Lower leg skin (tissue), 3 donors: ENCODE measurements at regions not wholly inside any gene's neighbourhood (a gene's known extent, or its start where the extent isn't known, plus 50 kb on each side); places are given as distances from the start of the nearest gene placed in this dataset.

Experiments used
- POLR2A ChIP-seq, 2 donors: fragments of 450-650 bp; IDR thresholded peaks; one replicate each; pipeline ENCODE4 v1.6.1; 2016 to 2017; ENCODE audit warnings: antibody characterized with exemption in 2 of 2, mild to moderate bottlenecking in 1 of 2, moderate library complexity in 1 of 2
- TF ChIP-seq, protein P1 (sequence below), 3 donors: fragments of 450-650 bp; IDR thresholded peaks; one replicate each; pipeline ENCODE4 v1.5.1; 2016; ENCODE audit warnings: antibody characterized with exemption in 3 of 3, mild to moderate bottlenecking in 3 of 3, moderate library complexity in 2 of 3

DNA sequence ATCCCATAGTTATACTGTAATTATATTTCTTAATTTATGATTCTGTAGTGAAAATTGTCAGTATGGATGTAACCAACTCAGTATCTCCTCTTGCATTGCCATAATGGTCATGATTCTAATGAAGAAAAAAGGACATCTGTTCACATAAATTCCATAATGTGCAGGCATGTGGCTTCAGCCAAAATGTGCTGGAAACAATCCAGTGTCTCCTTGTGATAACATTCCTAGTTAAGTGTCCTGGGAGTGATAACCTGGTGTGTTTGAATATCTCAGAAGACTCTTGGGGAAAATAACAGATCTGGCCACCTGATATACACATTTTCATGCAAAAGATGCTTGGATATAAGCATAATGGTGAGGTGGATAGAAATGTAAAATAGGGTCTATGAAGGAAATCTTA, 2309.8 kb downstream of the PCDH7 start:
- TF ChIP-seq, protein P1, sequence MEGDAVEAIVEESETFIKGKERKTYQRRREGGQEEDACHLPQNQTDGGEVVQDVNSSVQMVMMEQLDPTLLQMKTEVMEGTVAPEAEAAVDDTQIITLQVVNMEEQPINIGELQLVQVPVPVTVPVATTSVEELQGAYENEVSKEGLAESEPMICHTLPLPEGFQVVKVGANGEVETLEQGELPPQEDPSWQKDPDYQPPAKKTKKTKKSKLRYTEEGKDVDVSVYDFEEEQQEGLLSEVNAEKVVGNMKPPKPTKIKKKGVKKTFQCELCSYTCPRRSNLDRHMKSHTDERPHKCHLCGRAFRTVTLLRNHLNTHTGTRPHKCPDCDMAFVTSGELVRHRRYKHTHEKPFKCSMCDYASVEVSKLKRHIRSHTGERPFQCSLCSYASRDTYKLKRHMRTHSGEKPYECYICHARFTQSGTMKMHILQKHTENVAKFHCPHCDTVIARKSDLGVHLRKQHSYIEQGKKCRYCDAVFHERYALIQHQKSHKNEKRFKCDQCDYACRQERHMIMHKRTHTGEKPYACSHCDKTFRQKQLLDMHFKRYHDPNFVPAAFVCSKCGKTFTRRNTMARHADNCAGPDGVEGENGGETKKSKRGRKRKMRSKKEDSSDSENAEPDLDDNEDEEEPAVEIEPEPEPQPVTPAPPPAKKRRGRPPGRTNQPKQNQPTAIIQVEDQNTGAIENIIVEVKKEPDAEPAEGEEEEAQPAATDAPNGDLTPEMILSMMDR (IDR thresholded peaks at IDR 0.05) = no peak
- TF ChIP-seq POLR2A (IDR thresholded peaks at IDR 0.05) = no peak
